ENCODE measurements at regions not wholly inside any gene's neighbourhood (a gene's known extent, or its start where the extent isn't known, plus 50 kb on each side); places are given as distances from the start of the nearest gene placed in this dataset.

GRCh38 chr11:45565446-45565988, 99.9 kb downstream of the CHST1 start:
- no peak for DNase-seq
- Histone ChIP-seq H3K79me2 (ENCODE audit: low read depth) (no peaks in the 10 kb centered on the region), H4K20me1 (ENCODE audit: insufficient read depth) (no peaks in the 10 kb centered on the region), H3K4me3 (no peak overlapping the region), H3K4me1 (replicated peaks; ENCODE audit: insufficient read depth) (no peaks in the 10 kb centered on the region), H2AFZ (no peak overlapping the region), H3K9me2 (ENCODE audit: insufficient read depth) (no peaks in the 10 kb centered on the region), H3K36me3 (ENCODE audit: low read depth) (no peaks in the 10 kb centered on the region), H3F3A (ENCODE audit: insufficient read depth, low read depth) (no peaks in the 10 kb centered on the region), H3K27me3 (ENCODE audit: insufficient read depth, low read depth) (peaks cover 97% of the 10 kb centered on the region), H3K27ac (no peak overlapping the region), H3K9me3 (ENCODE audit: insufficient read depth, low read depth) (no peaks in the 10 kb centered on the region), H3K4me2 (no peak overlapping the region)
- no TSS peak for BruUV-seq (replicated peaks)
- POLR2A ChIA-PET (ENCODE audit: unreplicated experiment), result no interaction called here
- intact Hi-C loops (cut with micrococcal nuclease; ENCODE audit: unreplicated experiment), result no loop called here
- no peak for TF ChIP-seq EZH2 (IDR thresholded peaks at IDR 0.05; ENCODE audit: low read depth)
- no peak for TF ChIP-seq CTCF (conservative IDR thresholded peaks at IDR 0.05)
- CTCF ChIA-PET, result no interaction called here

GRCh38 chr11:45563810-45564209, 101.6 kb downstream of the CHST1 start:
- no peaks in the 10 kb centered on the region for H3F3A ChIP-seq (ENCODE audit: insufficient read depth, low read depth)
- TF ChIP-seq EZH2 (IDR thresholded peaks at IDR 0.05; ENCODE audit: low read depth), result no peak
- no peak for TF ChIP-seq CTCF (conservative IDR thresholded peaks at IDR 0.05)
- intact Hi-C loops (cut with micrococcal nuclease; ENCODE audit: unreplicated experiment), result no loop called here
- no peaks in the 10 kb centered on the region for H3K36me3 ChIP-seq (ENCODE audit: low read depth)
- no TSS peak for BruUV-seq (replicated peaks)
- no peak overlapping the region for H3K27ac ChIP-seq
- CTCF ChIA-PET, result no interaction called here
- H3K4me2 ChIP-seq, result no peak overlapping the region
- H3K79me2 ChIP-seq (ENCODE audit: low read depth), result no peaks in the 10 kb centered on the region
- H3K27me3 ChIP-seq (ENCODE audit: insufficient read depth, low read depth), result peaks cover 85% of the 10 kb centered on the region
- no peaks in the 10 kb centered on the region for H3K9me3 ChIP-seq (ENCODE audit: insufficient read depth, low read depth)
- no peak overlapping the region for H2AFZ ChIP-seq
- no peaks in the 10 kb centered on the region for H4K20me1 ChIP-seq (ENCODE audit: insufficient read depth)
- no peak for DNase-seq
- H3K9me2 ChIP-seq (ENCODE audit: insufficient read depth), result no peaks in the 10 kb centered on the region
- no peak overlapping the region for H3K4me3 ChIP-seq
- POLR2A ChIA-PET (ENCODE audit: unreplicated experiment), result no interaction called here
- H3K4me1 ChIP-seq (replicated peaks; ENCODE audit: insufficient read depth), result no peaks in the 10 kb centered on the region

- Histone ChIP-seq H3K9me2 (ENCODE audit: insufficient read depth) (no peaks in the 10 kb centered on the region), H3K4me3 (no peak overlapping the region), H3K4me1 (replicated peaks; ENCODE audit: insufficient read depth) (no peaks in the 10 kb centered on the region), H3K9me3 (ENCODE audit: insufficient read depth, low read depth) (no peaks in the 10 kb centered on the region), H3K27me3 (ENCODE audit: insufficient read depth, low read depth) (peaks cover 79% of the 10 kb centered on the region), H3F3A (ENCODE audit: insufficient read depth, low read depth) (no peaks in the 10 kb centered on the region), H4K20me1 (ENCODE audit: insufficient read depth) (no peaks in the 10 kb centered on the region), H3K79me2 (ENCODE audit: low read depth) (no peaks in the 10 kb centered on the region), H3K27ac (no peak overlapping the region), H3K36me3 (ENCODE audit: low read depth) (no peaks in the 10 kb centered on the region), H2AFZ (no peak overlapping the region), H3K4me2 (no peak overlapping the region)
- intact Hi-C loops (cut with micrococcal nuclease; ENCODE audit: unreplicated experiment), result no loop called here
- POLR2A ChIA-PET (ENCODE audit: unreplicated experiment), result no interaction called here
- DNase-seq, result no peak
- BruUV-seq (replicated peaks), result no TSS peak
- CTCF ChIA-PET, result no interaction called here
- TF ChIP-seq CTCF (conservative IDR thresholded peaks at IDR 0.05), result no peak
- TF ChIP-seq EZH2 (IDR thresholded peaks at IDR 0.05; ENCODE audit: low read depth), result no peak
Observed at GRCh38 chr11:45563171-45563570, 102.3 kb downstream of the CHST1 start.

Measured in PC-9 (cell line).